ENCODE measurements at regions not wholly inside any gene's neighbourhood (a gene's known extent, or its start where the extent isn't known, plus 50 kb on each side); places are given as distances from the start of the nearest gene placed in this dataset.
"Not testable (repeated sequence)": the region's sequence is repeated elsewhere in the genome, so short reads cannot be mapped to it uniquely, and the experiment has no call there.

- no peak overlapping the region for H3K4me3 ChIP-seq (ENCODE audit: low read depth, low read length)
- ChIA-PET CTCF (no interaction called here), POLR2A (no interaction called here)
- no peak for TF ChIP-seq CTCF (IDR thresholded peaks at IDR 0.05; ENCODE audit: insufficient read depth, low read length, missing control alignments)
- DNase-seq (ENCODE audit: low read depth, low spot score) = no peak
Measured at GRCh38 chr4:189207872-189208271, 732.8 kb upstream of the FRG1 start.

- TF ChIP-seq CTCF (IDR thresholded peaks at IDR 0.05; ENCODE audit: insufficient read depth, low read length, missing control alignments) = no peak
- no peak for DNase-seq (ENCODE audit: low read depth, low spot score)
- POLR2A ChIA-PET = no interaction called here
- CTCF ChIA-PET = no interaction called here
- no peak overlapping the region for H3K4me3 ChIP-seq (ENCODE audit: low read depth, low read length)
Measured at GRCh38 chr4:189215574-189215973, 725.1 kb upstream of the FRG1 start.

- ChIA-PET CTCF (no interaction called here), POLR2A (no interaction called here)
- no peak overlapping the region for H3K4me3 ChIP-seq (ENCODE audit: low read depth, low read length)
- no peak for TF ChIP-seq CTCF (IDR thresholded peaks at IDR 0.05; ENCODE audit: insufficient read depth, low read length, missing control alignments)
- DNase-seq (ENCODE audit: low read depth, low spot score) = no peak
Measured at GRCh38 chr4:189221691-189222090, 719.0 kb upstream of the FRG1 start.

DNA sequence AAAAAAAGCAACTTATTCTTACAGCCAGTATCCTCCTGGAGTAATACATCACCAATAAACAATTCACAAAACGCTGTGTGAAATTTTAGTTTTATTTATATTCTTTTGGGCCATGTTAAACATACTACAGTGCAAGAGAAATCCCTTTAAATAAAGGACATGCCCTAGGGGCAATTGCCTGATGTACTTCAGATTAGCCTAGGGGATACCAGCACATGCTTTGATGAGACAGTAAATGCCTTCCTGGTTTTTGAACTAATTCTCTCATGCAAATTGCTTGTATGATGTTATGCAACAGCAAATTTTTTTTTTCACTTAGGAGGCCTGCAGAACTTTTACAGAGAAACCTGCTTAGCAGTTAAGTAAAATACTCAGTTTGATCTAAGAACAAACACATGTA is 711.9 kb upstream of the FRG1 start:
- no peak for TF ChIP-seq CTCF (IDR thresholded peaks at IDR 0.05; ENCODE audit: insufficient read depth, low read length, missing control alignments)
- POLR2A ChIA-PET = no interaction called here
- CTCF ChIA-PET = no interaction called here
- DNase-seq (ENCODE audit: low read depth, low spot score) = no peak
- no peak overlapping the region for H3K4me3 ChIP-seq (ENCODE audit: low read depth, low read length)

DNA sequence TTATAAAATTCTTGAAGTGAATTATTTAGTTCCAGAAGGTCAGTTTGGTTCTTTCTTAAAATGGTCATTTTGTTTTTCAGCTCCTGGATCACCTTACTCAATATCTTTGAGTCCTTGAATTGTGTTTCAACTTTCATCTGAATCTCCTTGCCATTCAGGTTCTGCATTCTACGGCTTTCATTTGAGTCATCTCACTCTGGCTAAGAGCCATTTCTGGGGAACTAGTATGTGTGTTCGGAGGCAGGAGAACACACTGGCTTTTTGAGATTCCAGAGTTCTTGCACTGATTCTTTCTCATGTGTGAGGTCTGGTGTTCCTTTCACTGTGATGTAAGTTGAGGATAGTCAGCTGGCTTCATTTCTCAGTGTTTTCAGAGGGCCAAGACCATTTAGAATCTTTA is 708.4 kb upstream of the FRG1 start:
- ChIA-PET POLR2A (no interaction called here), CTCF (no interaction called here)
- no peak overlapping the region for H3K4me3 ChIP-seq (ENCODE audit: low read depth, low read length)
- DNase-seq (ENCODE audit: low read depth, low spot score) = no peak
- no peak for TF ChIP-seq CTCF (IDR thresholded peaks at IDR 0.05; ENCODE audit: insufficient read depth, low read length, missing control alignments)

GRCh38 chr4:189233754-189234153 is 706.9 kb upstream of the FRG1 start:
- DNase-seq (ENCODE audit: low read depth, low spot score); CTCF ChIA-PET; POLR2A ChIA-PET; H3K4me3 ChIP-seq (ENCODE audit: low read depth, low read length): not testable (repeated sequence)

GRCh38 chr4:189234948-189235347 is 705.7 kb upstream of the FRG1 start:
- DNase-seq (ENCODE audit: low read depth, low spot score); CTCF ChIA-PET; POLR2A ChIA-PET: not testable (repeated sequence)

GRCh38 chr4:189235599-189235998 is 705.1 kb upstream of the FRG1 start:
- H3K4me3 ChIP-seq (ENCODE audit: low read depth, low read length) = no peak overlapping the region
- ChIA-PET POLR2A (no interaction called here), CTCF (no interaction called here)
- no peak for DNase-seq (ENCODE audit: low read depth, low spot score)
- TF ChIP-seq CTCF (IDR thresholded peaks at IDR 0.05; ENCODE audit: insufficient read depth, low read length, missing control alignments) = no peak

More at GRCh38 chr4:189234948-189235347, 705.7 kb upstream of the FRG1 start:
- not testable (repeated sequence) for H3K4me3 ChIP-seq (ENCODE audit: low read depth, low read length)

DNA sequence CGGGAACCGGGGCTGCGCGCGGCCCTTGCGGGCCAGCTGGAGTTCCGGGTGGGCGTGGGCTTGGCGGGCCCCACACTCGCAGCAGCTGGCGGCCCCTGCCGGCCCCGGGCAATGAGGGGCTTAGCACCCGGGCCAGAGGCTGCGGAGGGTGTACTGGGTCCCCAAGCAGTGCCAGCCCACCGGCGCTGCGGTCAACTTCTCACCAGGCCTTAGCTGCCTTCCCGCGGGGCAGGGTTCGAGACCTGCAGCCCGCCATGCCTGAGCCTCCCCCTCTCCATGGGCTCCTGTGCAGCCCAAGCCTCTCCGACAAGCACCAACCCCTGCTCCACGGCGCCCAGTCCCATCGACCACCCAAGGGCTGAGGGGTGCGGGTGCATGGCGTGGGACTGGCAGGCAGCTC is 704.4 kb upstream of the FRG1 start:
- DNase-seq (ENCODE audit: low read depth, low spot score); H3K4me3 ChIP-seq (ENCODE audit: low read depth, low read length); POLR2A ChIA-PET; CTCF ChIA-PET: not testable (repeated sequence)
